ENCODE measurements at regions not wholly inside any gene's neighbourhood (a gene's known extent, or its start where the extent isn't known, plus 50 kb on each side); places are given as distances from the start of the nearest gene placed in this dataset.

DNA sequence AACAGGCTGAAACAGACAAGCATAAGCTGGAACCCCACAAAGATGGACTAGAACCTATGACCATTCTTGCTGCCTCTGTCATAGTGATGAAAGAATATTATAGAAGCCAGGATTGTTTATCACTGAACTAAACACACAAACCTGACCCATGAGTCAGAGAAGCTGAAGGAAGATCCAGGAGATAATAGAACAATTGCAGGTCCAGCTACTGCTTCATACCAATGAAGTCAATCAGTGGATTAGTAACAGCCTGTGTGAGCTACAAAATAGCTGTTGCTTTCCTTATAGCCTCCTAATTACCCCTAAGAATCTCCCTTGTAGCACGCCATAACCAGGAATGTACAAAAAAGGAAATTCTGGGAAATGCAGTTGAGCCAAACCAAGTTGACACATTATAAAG is 459.9 kb upstream of the ZNF462 start:
- DNase-seq, result no peak
- Mint-ChIP-seq H3K4me3 (ENCODE audit: unreplicated experiment) (no peak overlapping the region), H3K27me3 (ENCODE audit: unreplicated experiment) (no peaks in the 10 kb centered on the region), H3K4me1 (ENCODE audit: low read depth, unreplicated experiment) (no peaks in the 10 kb centered on the region), H3K9me3 (ENCODE audit: unreplicated experiment) (no peaks in the 10 kb centered on the region), H3K27ac (ENCODE audit: unreplicated experiment) (no peak overlapping the region), H3K36me3 (ENCODE audit: unreplicated experiment) (no peaks in the 10 kb centered on the region)
- TF ChIP-seq, protein P1, sequence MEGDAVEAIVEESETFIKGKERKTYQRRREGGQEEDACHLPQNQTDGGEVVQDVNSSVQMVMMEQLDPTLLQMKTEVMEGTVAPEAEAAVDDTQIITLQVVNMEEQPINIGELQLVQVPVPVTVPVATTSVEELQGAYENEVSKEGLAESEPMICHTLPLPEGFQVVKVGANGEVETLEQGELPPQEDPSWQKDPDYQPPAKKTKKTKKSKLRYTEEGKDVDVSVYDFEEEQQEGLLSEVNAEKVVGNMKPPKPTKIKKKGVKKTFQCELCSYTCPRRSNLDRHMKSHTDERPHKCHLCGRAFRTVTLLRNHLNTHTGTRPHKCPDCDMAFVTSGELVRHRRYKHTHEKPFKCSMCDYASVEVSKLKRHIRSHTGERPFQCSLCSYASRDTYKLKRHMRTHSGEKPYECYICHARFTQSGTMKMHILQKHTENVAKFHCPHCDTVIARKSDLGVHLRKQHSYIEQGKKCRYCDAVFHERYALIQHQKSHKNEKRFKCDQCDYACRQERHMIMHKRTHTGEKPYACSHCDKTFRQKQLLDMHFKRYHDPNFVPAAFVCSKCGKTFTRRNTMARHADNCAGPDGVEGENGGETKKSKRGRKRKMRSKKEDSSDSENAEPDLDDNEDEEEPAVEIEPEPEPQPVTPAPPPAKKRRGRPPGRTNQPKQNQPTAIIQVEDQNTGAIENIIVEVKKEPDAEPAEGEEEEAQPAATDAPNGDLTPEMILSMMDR (IDR thresholded peaks at IDR 0.05; ENCODE audit: partially characterized antibody, unreplicated experiment), result no peak

DNA sequence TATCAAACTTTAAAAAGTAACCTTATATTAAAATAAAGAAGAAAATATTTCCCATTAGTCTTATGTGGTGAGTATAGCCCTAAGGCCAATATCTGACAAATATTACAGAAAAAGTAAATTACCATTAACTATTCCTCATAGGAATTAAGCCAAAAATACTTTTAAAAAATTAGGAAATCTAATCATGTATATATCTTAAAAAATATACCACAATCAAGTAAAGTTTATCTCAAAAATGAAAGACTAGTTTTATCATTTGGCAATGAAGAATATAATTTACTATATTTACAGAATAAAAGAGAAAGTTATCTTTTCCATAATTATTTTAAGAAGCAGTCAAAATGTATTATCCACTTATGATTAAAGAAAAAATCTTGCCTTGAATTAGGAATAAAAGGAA is 458.8 kb upstream of the ZNF462 start:
- Mint-ChIP-seq H3K4me3 (ENCODE audit: unreplicated experiment) (no peak overlapping the region), H3K9me3 (ENCODE audit: unreplicated experiment) (no peaks in the 10 kb centered on the region), H3K27me3 (ENCODE audit: unreplicated experiment) (no peaks in the 10 kb centered on the region), H3K4me1 (ENCODE audit: low read depth, unreplicated experiment) (no peaks in the 10 kb centered on the region), H3K27ac (ENCODE audit: unreplicated experiment) (no peak overlapping the region), H3K36me3 (ENCODE audit: unreplicated experiment) (no peaks in the 10 kb centered on the region)
- no peak for DNase-seq
- TF ChIP-seq, protein P1 (IDR thresholded peaks at IDR 0.05; ENCODE audit: partially characterized antibody, unreplicated experiment), result no peak

DNA sequence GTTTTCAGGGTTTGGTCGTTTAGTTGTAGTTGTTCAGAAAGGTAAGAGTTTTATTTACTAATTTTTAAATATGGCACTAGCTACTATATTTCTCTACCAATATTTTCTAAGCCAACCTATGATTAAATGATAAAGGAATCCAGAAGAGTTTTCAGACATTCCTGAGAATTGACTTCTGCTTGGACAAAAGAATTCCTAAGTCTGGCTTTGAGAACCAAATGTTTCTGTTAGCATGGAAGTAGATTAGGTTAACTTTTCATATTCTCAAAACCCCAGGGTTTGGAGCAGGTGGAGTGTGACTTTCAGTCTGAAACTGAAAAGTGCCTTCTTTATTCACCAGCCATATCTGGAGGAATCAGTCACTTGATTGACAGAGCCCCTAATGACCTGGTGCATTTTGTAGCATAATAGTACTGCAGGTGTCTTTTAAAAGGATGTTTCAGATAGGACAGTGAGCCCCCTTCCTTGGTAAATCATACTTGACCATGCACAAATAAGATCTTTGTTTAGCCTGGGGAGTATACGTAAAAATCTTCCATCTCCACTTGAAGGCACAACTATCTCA is 457.0 kb upstream of the ZNF462 start:
- TF ChIP-seq, protein P1 (IDR thresholded peaks at IDR 0.05; ENCODE audit: partially characterized antibody, unreplicated experiment), result no peak
- DNase-seq, result no peak
- Mint-ChIP-seq H3K27me3 (ENCODE audit: unreplicated experiment) (no peaks in the 10 kb centered on the region), H3K4me1 (ENCODE audit: low read depth, unreplicated experiment) (no peaks in the 10 kb centered on the region), H3K36me3 (ENCODE audit: unreplicated experiment) (no peaks in the 10 kb centered on the region), H3K4me3 (ENCODE audit: unreplicated experiment) (no peak overlapping the region), H3K27ac (ENCODE audit: unreplicated experiment) (no peak overlapping the region), H3K9me3 (ENCODE audit: unreplicated experiment) (no peaks in the 10 kb centered on the region)

DNA sequence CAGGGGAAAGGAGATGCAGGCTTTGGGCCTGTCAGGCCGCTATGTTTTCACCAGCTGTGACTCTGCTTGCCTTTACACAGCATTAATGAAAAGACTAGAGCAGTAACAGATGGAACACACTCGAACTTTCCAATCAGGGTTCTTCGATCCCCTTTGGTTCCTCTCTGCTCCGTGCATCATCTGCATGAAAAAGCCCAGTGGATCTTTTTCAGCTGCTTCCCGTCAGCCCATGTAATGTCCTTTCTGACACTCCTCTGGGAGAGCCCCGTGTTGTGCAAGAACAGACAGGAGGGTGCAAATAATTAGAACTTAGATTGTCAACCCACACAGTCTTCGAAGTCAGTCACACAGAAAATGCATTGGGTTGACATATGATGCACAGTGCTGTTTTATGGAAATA is 448.9 kb upstream of the ZNF462 start:
- Mint-ChIP-seq H3K27me3 (ENCODE audit: unreplicated experiment) (peaks cover 14% of the 10 kb centered on the region), H3K4me1 (ENCODE audit: low read depth, unreplicated experiment) (peaks cover 45% of the 10 kb centered on the region), H3K36me3 (ENCODE audit: unreplicated experiment) (no peaks in the 10 kb centered on the region), H3K9me3 (ENCODE audit: unreplicated experiment) (peaks cover 21% of the 10 kb centered on the region), H3K4me3 (ENCODE audit: unreplicated experiment) (peak overlapping the region; percentile 72), H3K27ac (ENCODE audit: unreplicated experiment) (peak overlapping the region; percentile 95)
- DNase-seq, result peak; percentile 20
- TF ChIP-seq, protein P1 (IDR thresholded peaks at IDR 0.05; ENCODE audit: partially characterized antibody, unreplicated experiment), result no peak

DNA sequence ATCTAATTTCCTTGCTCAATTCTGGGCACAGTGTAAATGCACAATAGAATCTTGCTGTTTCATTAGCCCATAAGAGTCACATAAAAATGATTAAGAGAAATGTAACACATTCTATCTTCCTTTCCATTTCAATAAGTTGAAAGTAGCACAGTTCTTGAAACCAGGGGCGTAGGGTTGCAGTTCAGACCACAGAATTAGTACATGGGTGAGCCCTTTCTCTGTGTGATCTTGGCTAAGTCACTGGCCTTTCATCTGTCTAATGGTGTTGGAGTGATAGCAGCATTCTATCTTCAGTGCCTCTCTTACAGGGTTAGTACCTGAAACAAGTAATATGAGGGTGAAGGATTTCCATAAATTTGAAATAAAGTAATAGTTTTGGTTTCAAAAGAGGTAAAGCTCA is 445.3 kb upstream of the ZNF462 start:
- TF ChIP-seq, protein P1 (IDR thresholded peaks at IDR 0.05; ENCODE audit: partially characterized antibody, unreplicated experiment), result no peak
- Mint-ChIP-seq H3K27me3 (ENCODE audit: unreplicated experiment) (peaks cover 11% of the 10 kb centered on the region), H3K4me3 (ENCODE audit: unreplicated experiment) (no peak overlapping the region), H3K27ac (ENCODE audit: unreplicated experiment) (no peak overlapping the region), H3K4me1 (ENCODE audit: low read depth, unreplicated experiment) (peaks cover 38% of the 10 kb centered on the region), H3K9me3 (ENCODE audit: unreplicated experiment) (peaks cover 18% of the 10 kb centered on the region), H3K36me3 (ENCODE audit: unreplicated experiment) (no peaks in the 10 kb centered on the region)
- DNase-seq, result no peak

Measured in glutamatergic neuron (in vitro differentiated cells).